ENCODE measurements at regions not wholly inside any gene's neighbourhood (a gene's known extent, or its start where the extent isn't known, plus 50 kb on each side); places are given as distances from the start of the nearest gene placed in this dataset.
A peak's percentile ranks its signal among the peaks of the same experiment; 100 is the strongest.

- no peak for TF ChIP-seq CTCF (IDR thresholded peaks at IDR 0.05; ENCODE audit: unreplicated experiment in 3 of 3)
- Mint-ChIP-seq H3K4me3 (no peak overlapping the region), H3K9me3 (peaks cover 17% of the 10 kb centered on the region), H3K36me3 (ENCODE audit: low read depth) (no peaks in the 10 kb centered on the region), H3K27me3 (ENCODE audit: low read depth) (no peaks in the 10 kb centered on the region), H3K4me1 (no peaks in the 10 kb centered on the region), H3K27ac (no peak overlapping the region)
Measured at GRCh38 chr4:18559492-18559891, 537.9 kb upstream of the LCORL start.

- Mint-ChIP-seq H3K4me1 (no peaks in the 10 kb centered on the region), H3K9me3 (peaks cover 9% of the 10 kb centered on the region), H3K27me3 (ENCODE audit: low read depth) (no peaks in the 10 kb centered on the region), H3K27ac (no peak overlapping the region), H3K4me3 (no peak overlapping the region), H3K36me3 (ENCODE audit: low read depth) (no peaks in the 10 kb centered on the region)
- no peak for TF ChIP-seq CTCF (IDR thresholded peaks at IDR 0.05; ENCODE audit: unreplicated experiment in 3 of 3)
Measured at GRCh38 chr4:18556402-18556801, 534.8 kb upstream of the LCORL start.

- Mint-ChIP-seq H3K27ac (no peak overlapping the region), H3K4me1 (no peaks in the 10 kb centered on the region), H3K4me3 (no peak overlapping the region), H3K36me3 (ENCODE audit: low read depth) (no peaks in the 10 kb centered on the region), H3K9me3 (no peaks in the 10 kb centered on the region), H3K27me3 (ENCODE audit: low read depth) (peaks cover 5% of the 10 kb centered on the region)
- no peak for TF ChIP-seq CTCF (IDR thresholded peaks at IDR 0.05; ENCODE audit: unreplicated experiment in 3 of 3)
Measured at GRCh38 chr4:18540349-18540748, 518.8 kb upstream of the LCORL start.

- TF ChIP-seq CTCF (IDR thresholded peaks at IDR 0.05; ENCODE audit: unreplicated experiment in 3 of 3) = no peak
- H3K27ac Mint-ChIP-seq = no peak overlapping the region
Measured at GRCh38 chr4:18538121-18538520, 516.6 kb upstream of the LCORL start.

GRCh38 chr4:18536428-18536827, 514.9 kb upstream of the LCORL start:
- Mint-ChIP-seq H3K4me1 (no peaks in the 10 kb centered on the region), H3K27ac (peak overlapping the region in 2 of 3 experiments; percentile 43 to 54), H3K4me3 (no peak overlapping the region), H3K9me3 (no peaks in the 10 kb centered on the region), H3K36me3 (ENCODE audit: low read depth) (no peaks in the 10 kb centered on the region), H3K27me3 (ENCODE audit: low read depth) (peaks cover 12% of the 10 kb centered on the region)
- no peak for TF ChIP-seq CTCF (IDR thresholded peaks at IDR 0.05; ENCODE audit: unreplicated experiment in 3 of 3)

More at GRCh38 chr4:18538121-18538520, 516.6 kb upstream of the LCORL start:
- Mint-ChIP-seq H3K9me3 (no peaks in the 10 kb centered on the region), H3K27me3 (ENCODE audit: low read depth) (peaks cover 12% of the 10 kb centered on the region), H3K4me1 (no peaks in the 10 kb centered on the region), H3K4me3 (no peak overlapping the region), H3K36me3 (ENCODE audit: low read depth) (no peaks in the 10 kb centered on the region)

- Mint-ChIP-seq H3K4me1 (no peaks in the 10 kb centered on the region), H3K27ac (no peak overlapping the region), H3K36me3 (ENCODE audit: low read depth) (no peaks in the 10 kb centered on the region), H3K27me3 (ENCODE audit: low read depth) (peaks cover 12% of the 10 kb centered on the region), H3K9me3 (no peaks in the 10 kb centered on the region), H3K4me3 (no peak overlapping the region)
- TF ChIP-seq CTCF (IDR thresholded peaks at IDR 0.05; ENCODE audit: unreplicated experiment in 3 of 3) = no peak
Measured at GRCh38 chr4:18535948-18536347, 514.4 kb upstream of the LCORL start.
